MM.1S (cell line): ENCODE measurements at regions not wholly inside any gene's neighbourhood (a gene's known extent, or its start where the extent isn't known, plus 50 kb on each side); places are given as distances from the start of the nearest gene placed in this dataset.

ENCODE experiments used
- DNase-seq: peaks from one replicate; pipeline ENCODE4 v3.0.0-alpha.2; 2015
- H2AFZ ChIP-seq: fragments of 300-600 bp; sonication (generic); 2 replicates; pipeline ENCODE4 v1.6.0; 2016; ENCODE audit warnings: antibody characterized with exemption, low read length
- H3F3A ChIP-seq: fragments of 300-600 bp; sonication (generic); 2 replicates; pipeline ENCODE4 v1.6.1; 2016; ENCODE audit warnings: mild to moderate bottlenecking, antibody characterized with exemption, low read length, moderate library complexity, mixed read lengths; ENCODE audit not compliant: insufficient read depth
- H3K27ac ChIP-seq: fragments of 300-600 bp; sonication (generic); 2 replicates; pipeline ENCODE4 v1.5.1; 2016; ENCODE audit warnings: mild to moderate bottlenecking, low read length
- H3K27me3 ChIP-seq: fragments of 300-600 bp; sonication (generic); replicated peaks from 2 replicates; pipeline ENCODE4 v1.6.0; 2016; ENCODE audit warnings: low read length; ENCODE audit not compliant: insufficient read depth
- H3K36me3 ChIP-seq: fragments of 300-600 bp; sonication (generic); replicated peaks from 2 replicates; pipeline ENCODE4 v1.6.1; 2016; ENCODE audit warnings: mild to moderate bottlenecking, low read length, mixed read lengths; ENCODE audit not compliant: insufficient read depth
- H3K4me1 ChIP-seq: fragments of 300-600 bp; sonication (generic); 2 replicates; pipeline ENCODE4 v1.6.1; 2016; ENCODE audit warnings: low read length, mixed read lengths
- H3K4me2 ChIP-seq: fragments of 300-600 bp; sonication (generic); 2 replicates; pipeline ENCODE4 v1.6.0; 2016; ENCODE audit warnings: low read depth, low read length
- H3K4me3 ChIP-seq: fragments of 300-600 bp; sonication (generic); 2 replicates; pipeline ENCODE4 v1.5.1; 2016; ENCODE audit warnings: low read length, mixed read lengths
- H3K79me2 ChIP-seq: fragments of 300-600 bp; sonication (generic); 2 replicates; pipeline ENCODE4 v1.6.1; 2016; ENCODE audit warnings: mixed run types, low read length, mixed read lengths
- H3K9ac ChIP-seq: fragments of 300-600 bp; sonication (generic); 2 replicates; pipeline ENCODE4 v1.6.1; 2016; ENCODE audit warnings: low read length, mixed read lengths
- H3K9me2 ChIP-seq: fragments of 300-600 bp; sonication (generic); replicated peaks from 2 replicates; pipeline ENCODE4 v1.6.1; 2016; ENCODE audit warnings: mild to moderate bottlenecking, low read length, mixed read lengths; ENCODE audit not compliant: insufficient read depth
- H3K9me3 ChIP-seq: fragments of 300-600 bp; sonication (generic); replicated peaks from 2 replicates; pipeline ENCODE4 v1.6.1; 2016; ENCODE audit warnings: mild to moderate bottlenecking, low read length, mixed read lengths; ENCODE audit not compliant: insufficient read depth
- H4K20me1 ChIP-seq: fragments of 300-600 bp; sonication (generic); 2 replicates; pipeline ENCODE4 v1.6.1; 2016; ENCODE audit warnings: mild to moderate bottlenecking, low read length, moderate library complexity, mixed read lengths; ENCODE audit not compliant: insufficient read depth
- CTCF ChIP-seq: fragments of 300-600 bp; sonication (generic); IDR thresholded peaks from 2 replicates; pipeline ENCODE4 v1.5.1; 2016; ENCODE audit warnings: antibody characterized with exemption, low read length, mixed read lengths
- EZH2 ChIP-seq: fragments of 300-600 bp; sonication (generic); optimal IDR thresholded peaks from 2 replicates; pipeline ENCODE3; 2017; ENCODE audit warnings: low read depth, mild to moderate bottlenecking, antibody characterized with exemption, low read length, mixed read lengths
- EZH2phosphoT487 ChIP-seq: fragments of 300-600 bp; sonication (generic); IDR thresholded peaks from 2 replicates; pipeline ENCODE4 v1.6.1; 2018; ENCODE audit warnings: antibody characterized with exemption, low read length

DNA sequence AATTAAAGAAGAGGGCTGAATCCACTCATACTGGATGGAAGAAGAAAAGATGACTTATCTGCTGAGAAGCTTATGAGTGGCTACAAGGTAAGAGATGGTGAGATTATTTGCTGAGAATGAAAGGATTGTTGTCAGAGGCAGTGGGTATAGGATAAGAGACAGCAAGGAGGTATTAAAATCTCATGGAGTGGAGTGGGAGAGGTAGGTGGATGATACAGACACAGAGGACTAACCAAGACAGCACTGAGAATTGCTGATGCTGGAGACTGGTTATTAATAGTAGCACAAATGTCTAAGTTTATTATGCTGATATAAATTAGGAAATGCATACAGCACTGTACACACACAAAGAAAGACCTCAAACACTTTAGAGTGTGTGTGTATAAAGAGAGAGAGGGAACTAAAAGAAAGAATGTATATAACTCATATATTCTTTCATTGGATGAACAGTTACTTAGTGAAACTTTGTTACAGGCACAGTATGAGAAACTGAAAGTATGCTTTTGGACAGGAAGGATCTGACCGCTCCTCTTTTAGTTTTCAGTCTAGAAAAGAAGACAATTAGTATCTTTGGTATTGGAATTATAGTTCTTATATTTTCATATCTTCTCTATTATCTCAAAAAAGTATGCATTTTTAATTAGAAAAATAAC, 543.1 kb downstream of the LRFN5 start:
- H2AFZ ChIP-seq = peak overlapping the region; percentile 31; the same call in 1 of the 2 replicates
- peaks cover 13% of the 10 kb centered on the region for H3K4me1 ChIP-seq
- H3K79me2 ChIP-seq = no peaks in the 10 kb centered on the region
- H3K4me2 ChIP-seq = peak overlapping the region; percentile 84
- no peaks in the 10 kb centered on the region for H3K9me2 ChIP-seq
- H3K27me3 ChIP-seq = no peaks in the 10 kb centered on the region
- peak; percentile 58 for DNase-seq
- H3K27ac ChIP-seq = peak overlapping the region; percentile 74; the same call in 1 of the 2 replicates
- H3K9me3 ChIP-seq = no peaks in the 10 kb centered on the region
- no peaks in the 10 kb centered on the region for H3K36me3 ChIP-seq
- H3K4me3 ChIP-seq = peak overlapping the region; percentile 43; the same call in 1 of the 2 replicates
- H3K9ac ChIP-seq = peak overlapping the region; percentile 38; the same call in 1 of the 2 replicates
- TF ChIP-seq CTCF (no peak), EZH2 (no peak), EZH2phosphoT487 (no peak)
- H4K20me1 ChIP-seq = no peaks in the 10 kb centered on the region
- peaks cover 7% of the 10 kb centered on the region; the same call in 1 of the 2 replicates for H3F3A ChIP-seq

DNA sequence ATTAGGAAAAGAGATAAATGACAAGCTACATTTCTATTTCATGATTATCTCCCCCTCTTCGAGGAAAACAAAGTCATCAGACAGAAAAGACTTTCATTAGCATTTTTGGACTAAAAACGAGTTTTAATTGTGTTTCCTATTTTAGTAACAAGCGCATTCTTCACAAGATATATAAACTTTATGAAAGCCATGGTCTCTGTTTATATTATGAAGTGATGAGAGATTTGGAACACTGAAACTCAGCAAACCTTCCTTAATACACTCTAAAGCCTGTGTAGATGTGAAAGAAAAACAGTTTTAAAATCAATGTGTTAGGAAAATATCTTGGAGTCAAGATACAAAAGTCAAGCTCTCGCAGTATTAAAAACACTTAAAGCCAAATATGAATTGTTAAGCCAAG, 539.1 kb downstream of the LRFN5 start:
- Histone ChIP-seq H3K4me3 (peak overlapping the region; percentile 36), H3K9ac (peak overlapping the region; percentile 16; the same call in 1 of the 2 replicates), H3F3A (peaks cover 7% of the 10 kb centered on the region; the same call in 1 of the 2 replicates), H3K36me3 (no peaks in the 10 kb centered on the region), H3K9me3 (no peaks in the 10 kb centered on the region), H3K27ac (peak overlapping the region; percentile 21; the same call in 1 of the 2 replicates), H3K27me3 (no peaks in the 10 kb centered on the region), H3K79me2 (no peaks in the 10 kb centered on the region), H3K4me1 (peaks cover 13% of the 10 kb centered on the region), H3K4me2 (peak overlapping the region; percentile 69), H2AFZ (peak overlapping the region; percentile 56), H4K20me1 (no peaks in the 10 kb centered on the region), H3K9me2 (no peaks in the 10 kb centered on the region)
- DNase-seq = no peak
- TF ChIP-seq EZH2 = no peak

- no peak overlapping the region for H3K27ac ChIP-seq
- H3K4me3 ChIP-seq = no peak overlapping the region
- H3K27me3 ChIP-seq = no peaks in the 10 kb centered on the region
- H3F3A ChIP-seq = no peaks in the 10 kb centered on the region
- H3K9me3 ChIP-seq = no peaks in the 10 kb centered on the region
- 0 out of 2 replicates have a peak, but pooled peaks cover 3% of the 10 kb centered on the region for H3K4me1 ChIP-seq
- no peaks in the 10 kb centered on the region for H3K36me3 ChIP-seq
- H3K9ac ChIP-seq = no peak overlapping the region
- TF ChIP-seq EZH2phosphoT487 (no peak), EZH2 (no peak), CTCF (no peak)
- no peak overlapping the region for H3K4me2 ChIP-seq
- no peaks in the 10 kb centered on the region for H4K20me1 ChIP-seq
- no peaks in the 10 kb centered on the region for H3K79me2 ChIP-seq
- no peak for DNase-seq
- no peak overlapping the region for H2AFZ ChIP-seq
- H3K9me2 ChIP-seq = no peaks in the 10 kb centered on the region
Measured at GRCh38 chr14:42143114-42143513, 536.4 kb downstream of the LRFN5 start.

GRCh38 chr14:42141328-42141727, 534.7 kb downstream of the LRFN5 start:
- Histone ChIP-seq H3K79me2 (no peaks in the 10 kb centered on the region), H3K27me3 (no peaks in the 10 kb centered on the region), H3K27ac (no peak overlapping the region), H3K4me1 (0 out of 2 replicates have a peak, but pooled peaks cover 3% of the 10 kb centered on the region), H4K20me1 (no peaks in the 10 kb centered on the region), H3K36me3 (no peaks in the 10 kb centered on the region), H3F3A (no peaks in the 10 kb centered on the region), H3K9me3 (no peaks in the 10 kb centered on the region), H2AFZ (no peak overlapping the region), H3K9ac (no peak overlapping the region), H3K9me2 (no peaks in the 10 kb centered on the region), H3K4me2 (no peak overlapping the region), H3K4me3 (no peak overlapping the region)
- DNase-seq = no peak
- TF ChIP-seq EZH2 = no peak
- no peak for TF ChIP-seq EZH2phosphoT487
- no peak for TF ChIP-seq CTCF
